ENCODE measurements at regions not wholly inside any gene's neighbourhood (a gene's known extent, or its start where the extent isn't known, plus 50 kb on each side); places are given as distances from the start of the nearest gene placed in this dataset.

DNA sequence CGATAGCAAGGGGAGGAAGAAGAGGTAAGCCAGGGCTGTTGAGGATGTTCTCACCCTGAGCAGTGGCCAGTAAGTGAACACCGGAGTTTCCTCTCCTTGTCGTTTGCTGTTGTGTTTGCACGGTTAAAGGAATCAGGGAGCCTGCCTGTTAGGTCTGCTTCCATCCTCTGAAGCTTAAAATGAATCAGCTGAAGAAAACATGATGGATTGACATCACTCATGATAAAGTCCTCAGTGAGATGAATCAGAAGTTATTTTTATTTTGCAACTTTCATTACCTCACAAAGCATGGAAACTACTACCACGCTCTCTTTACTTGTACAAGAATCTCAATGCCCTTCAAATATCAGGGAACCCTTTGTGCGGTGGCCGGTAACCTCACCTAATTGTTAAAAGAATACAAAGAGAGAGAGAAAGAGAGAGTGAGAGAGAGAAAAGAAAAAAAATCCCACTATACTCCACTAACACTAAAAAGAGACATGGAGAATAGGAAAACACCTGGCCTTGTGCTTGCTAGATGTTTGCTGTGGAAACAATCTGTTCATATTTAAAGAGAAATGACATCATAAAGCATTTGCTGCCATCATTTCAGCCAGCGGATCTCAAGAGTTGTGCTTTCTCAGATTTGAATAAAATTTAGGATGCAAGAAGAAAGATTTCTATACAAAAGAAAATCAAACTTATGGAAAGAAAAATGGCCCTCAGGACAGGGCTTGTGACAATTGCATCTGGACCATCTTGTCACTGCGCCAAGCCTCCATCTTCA, 441.6 kb upstream of the SALL1 start:
- TF ChIP-seq EZH2 (IDR thresholded peaks at IDR 0.05; ENCODE audit: low read depth): no peak
- TF ChIP-seq, protein P1, sequence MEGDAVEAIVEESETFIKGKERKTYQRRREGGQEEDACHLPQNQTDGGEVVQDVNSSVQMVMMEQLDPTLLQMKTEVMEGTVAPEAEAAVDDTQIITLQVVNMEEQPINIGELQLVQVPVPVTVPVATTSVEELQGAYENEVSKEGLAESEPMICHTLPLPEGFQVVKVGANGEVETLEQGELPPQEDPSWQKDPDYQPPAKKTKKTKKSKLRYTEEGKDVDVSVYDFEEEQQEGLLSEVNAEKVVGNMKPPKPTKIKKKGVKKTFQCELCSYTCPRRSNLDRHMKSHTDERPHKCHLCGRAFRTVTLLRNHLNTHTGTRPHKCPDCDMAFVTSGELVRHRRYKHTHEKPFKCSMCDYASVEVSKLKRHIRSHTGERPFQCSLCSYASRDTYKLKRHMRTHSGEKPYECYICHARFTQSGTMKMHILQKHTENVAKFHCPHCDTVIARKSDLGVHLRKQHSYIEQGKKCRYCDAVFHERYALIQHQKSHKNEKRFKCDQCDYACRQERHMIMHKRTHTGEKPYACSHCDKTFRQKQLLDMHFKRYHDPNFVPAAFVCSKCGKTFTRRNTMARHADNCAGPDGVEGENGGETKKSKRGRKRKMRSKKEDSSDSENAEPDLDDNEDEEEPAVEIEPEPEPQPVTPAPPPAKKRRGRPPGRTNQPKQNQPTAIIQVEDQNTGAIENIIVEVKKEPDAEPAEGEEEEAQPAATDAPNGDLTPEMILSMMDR (conservative IDR thresholded peaks at IDR 0.05): no peak
